Endothelial cell of umbilical vein (primary cell): ENCODE measurements at regions not wholly inside any gene's neighbourhood (a gene's known extent, or its start where the extent isn't known, plus 50 kb on each side); places are given as distances from the start of the nearest gene placed in this dataset. TPM values are rescaled to one million over a fixed set of nuclear protein-coding genes. Genes with fewer than 3 reads are reported as not detected.

Experiments used
- BruUV-seq: library from RNA; stranded (reverse); fragments of 400-500 nt; replicated peaks from 2 replicates; lab custom pipeline; 2021; lab: Mats Ljungman, UMichigan
- CTCF ChIA-PET: fragments of 300-600, 350-600 bp; sonication (Branson Sonifier 250); formaldehyde crosslinking; loops from one replicate; lab custom pipeline; 2021; ENCODE audit warnings: antibody characterized with exemption, inconsistent platforms; lab: Charles Lee
- POLR2A ChIA-PET: fragments of 300-600, 350-600 bp; sonication (Branson Sonifier 250); formaldehyde crosslinking; loops from one replicate; lab custom pipeline; 2021; ENCODE audit warnings: antibody characterized with exemption, inconsistent platforms; lab: Charles Lee
- DNase-seq: peaks from one replicate; pipeline ENCODE4 v3.0.0-alpha.2; 2011; ENCODE audit warnings: low read depth, low spot score
- FAIRE-seq: peaks from 2 replicates; lab custom pipeline; 2011; peaks lifted over from hg19 to GRCh38; lab: Jason Lieb, UNC
- H2AFZ ChIP-seq: 2 replicates; pipeline ENCODE4 v1.6.0; 2012; ENCODE audit warnings: low read depth, low read length, control low read depth, inconsistent platforms
- H3K27ac ChIP-seq: 2 replicates; pipeline ENCODE4 v1.5.1; 2011; ENCODE audit warnings: low read depth, mild to moderate bottlenecking, control low read depth, low read length, moderate library complexity; ENCODE audit not compliant: insufficient read depth
- H3K27me3 ChIP-seq, 2 experiments: 2 replicates each; pipeline versions ENCODE4 v1.6.0 to v1.6.1; 2011; ENCODE audit warnings: low read length in 2 of 2, mixed read lengths in 1 of 2; ENCODE audit not compliant: control insufficient read depth in 2 of 2, insufficient read depth in 2 of 2
- H3K36me3 ChIP-seq, 2 experiments: 2 replicates in 1 of 2; 3 replicates in 1 of 2; pipeline ENCODE4 v1.5.1; 2011; ENCODE audit warnings: low read length in 2 of 2, mild to moderate bottlenecking in 1 of 2, moderate library complexity in 1 of 2; ENCODE audit not compliant: control insufficient read depth in 2 of 2, insufficient read depth in 2 of 2; ENCODE audit errors: extremely low read depth in 1 of 2
- H3K4me1 ChIP-seq: 3 replicates; pipeline ENCODE4 v1.5.1; 2011; ENCODE audit warnings: mild to moderate bottlenecking, low read length; ENCODE audit not compliant: control insufficient read depth, insufficient read depth; ENCODE audit errors: extremely low read depth
- H3K4me2 ChIP-seq: 2 replicates; pipeline ENCODE4 v1.6.1; 2011; ENCODE audit warnings: low read length, control low read depth, mixed read lengths; ENCODE audit not compliant: insufficient read depth
- H3K4me3 ChIP-seq, 3 experiments: fragments of 200-600 bp in 1 of 3; sonication (generic), shearing (Covaris generic) in 1 of 3; replicated peaks in 1 of 3; 2 replicates each; pipeline ENCODE4 v1.5.1; 2011 to 2016; ENCODE audit warnings: control low read depth in 3 of 3, low read length in 3 of 3, mild to moderate bottlenecking in 2 of 3, inconsistent platforms in 1 of 3, low read depth in 1 of 3, moderate library complexity in 1 of 3; ENCODE audit not compliant: insufficient read depth in 1 of 3
- H3K79me2 ChIP-seq: 2 replicates; pipeline ENCODE4 v1.6.0; 2012; ENCODE audit warnings: low read length, inconsistent platforms; ENCODE audit not compliant: control insufficient read depth, insufficient read depth
- H3K9ac ChIP-seq: replicated peaks from 2 replicates; pipeline ENCODE3; 2011; ENCODE audit warnings: low read length, control low read depth; ENCODE audit not compliant: insufficient read depth; ENCODE audit errors: extremely low read depth
- H3K9me1 ChIP-seq: replicated peaks from 3 replicates; pipeline ENCODE4 v1.6.0; 2011; ENCODE audit warnings: mild to moderate bottlenecking, low read length; ENCODE audit not compliant: control insufficient read depth, insufficient read depth; ENCODE audit errors: extremely low read depth
- H3K9me3 ChIP-seq: replicated peaks from 2 replicates; pipeline ENCODE4 v1.5.1; 2012; ENCODE audit warnings: low read length, inconsistent platforms; ENCODE audit not compliant: control insufficient read depth, insufficient read depth
- H4K20me1 ChIP-seq: replicated peaks from 2 replicates; pipeline ENCODE3; 2011; ENCODE audit warnings: mild to moderate bottlenecking, low read length; ENCODE audit not compliant: control insufficient read depth, insufficient read depth; ENCODE audit errors: extremely low read depth
- EZH2 ChIP-seq: IDR thresholded peaks from 2 replicates; pipeline ENCODE4 v1.6.1; 2012; ENCODE audit warnings: borderline replicate concordance, low read depth, mild to moderate bottlenecking, moderate library complexity, low read length, inconsistent platforms; ENCODE audit not compliant: severe bottlenecking
- FOS ChIP-seq: IDR thresholded peaks from 2 replicates; pipeline ENCODE4 v1.6.1; 2011; ENCODE audit warnings: mild to moderate bottlenecking, low read length, moderate library complexity, borderline replicate concordance; ENCODE audit not compliant: insufficient read depth
- GATA2 ChIP-seq: IDR thresholded peaks from 2 replicates; pipeline ENCODE4 v1.7.0; 2011; ENCODE audit warnings: low read depth, mild to moderate bottlenecking, moderate library complexity, mixed read lengths, low read length; ENCODE audit not compliant: insufficient read length, insufficient read depth
- JUN ChIP-seq: IDR thresholded peaks from 2 replicates; pipeline ENCODE4 v1.6.1; 2011; ENCODE audit warnings: borderline replicate concordance, low read depth; ENCODE audit not compliant: insufficient read length, insufficient read depth
- MYC ChIP-seq: IDR thresholded peaks from one replicate; pipeline ENCODE4 v1.6.1; 2011; ENCODE audit warnings: mild to moderate bottlenecking, low read depth, low read length
- POLR2A ChIP-seq: IDR thresholded peaks from 2 replicates; pipeline ENCODE4 v1.6.1; 2012; ENCODE audit warnings: low read depth, mild to moderate bottlenecking, control low read depth, low read length
- POLR2AphosphoS5 ChIP-seq: IDR thresholded peaks from 2 replicates; pipeline ENCODE4 v1.6.1; 2012; ENCODE audit warnings: low read depth, mild to moderate bottlenecking, control low read depth, low read length, moderate library complexity; ENCODE audit not compliant: insufficient read depth
- dilution Hi-C: fragments of 300-500 bp; cut with MboI; formaldehyde crosslinking; loops from one replicate; pipeline ENCODE4 v1.15.0; 2019; ENCODE audit warnings: low sequenced_read_pairs; ENCODE audit not compliant: extremely low pct_ligation_motif_present
- intact Hi-C: fragments of 100-400 bp; cut with micrococcal nuclease; formaldehyde crosslinking; loops from one replicate; pipeline ENCODE4 v1.10.0; 2022
- small RNA-seq: library from RNA; depleted of rRNA; stranded (forward); fragments of <200 nt; gene quantifications from one replicate; pipeline ENCODE3, GENCODE V24; 2012; ENCODE audit warnings: low replicate concordance, low read depth; ENCODE audit not compliant: insufficient read depth, insufficient read length

- H3K9me3 ChIP-seq, result no peaks in the 10 kb centered on the region
- no peaks in the 10 kb centered on the region for H4K20me1 ChIP-seq
- H3K9me1 ChIP-seq, result no peaks in the 10 kb centered on the region
- no peaks in the 10 kb centered on the region for H3K27me3 ChIP-seq
- dilution Hi-C loops, result no loop called here
- no peak overlapping the region for H3K4me2 ChIP-seq
- no peak overlapping the region for H3K9ac ChIP-seq
- H3K4me3 ChIP-seq, result no peak overlapping the region
- H3K79me2 ChIP-seq, result no peaks in the 10 kb centered on the region
- intact Hi-C loops, result no loop called here
- BruUV-seq, result no TSS peak
- ChIA-PET CTCF (interaction anchor here (0.8 to 1.0 kb wide), 2 partner anchors 11 to 20 kb away, joined by 3 read pairs; no protein-coding TSS in a partner anchor), POLR2A (no interaction called here)
- no peak for TF ChIP-seq FOS
- no peak for TF ChIP-seq POLR2A
- TF ChIP-seq EZH2, result no peak
- no peak for TF ChIP-seq MYC
- TF ChIP-seq POLR2AphosphoS5, result no peak
- no peak for TF ChIP-seq JUN
- no peak for TF ChIP-seq GATA2
- DNase-seq (no peak), FAIRE-seq (no peak)
- no peaks in the 10 kb centered on the region for H3K36me3 ChIP-seq
- H3K4me1 ChIP-seq, result no peaks in the 10 kb centered on the region
- H3K27ac ChIP-seq, result no peak overlapping the region
- H2AFZ ChIP-seq, result no peak overlapping the region
These were observed 51.5 kb upstream of the CFAP20DC start for GRCh38 chr3:59101231-59101736.

Small RNAs in the stretch of these regions (small RNA-seq; reads per million reads assigned to genes)
- gene RF00017, result not detected
